ENCODE measurements at regions not wholly inside any gene's neighbourhood (a gene's known extent, or its start where the extent isn't known, plus 50 kb on each side); places are given as distances from the start of the nearest gene placed in this dataset.

DNA sequence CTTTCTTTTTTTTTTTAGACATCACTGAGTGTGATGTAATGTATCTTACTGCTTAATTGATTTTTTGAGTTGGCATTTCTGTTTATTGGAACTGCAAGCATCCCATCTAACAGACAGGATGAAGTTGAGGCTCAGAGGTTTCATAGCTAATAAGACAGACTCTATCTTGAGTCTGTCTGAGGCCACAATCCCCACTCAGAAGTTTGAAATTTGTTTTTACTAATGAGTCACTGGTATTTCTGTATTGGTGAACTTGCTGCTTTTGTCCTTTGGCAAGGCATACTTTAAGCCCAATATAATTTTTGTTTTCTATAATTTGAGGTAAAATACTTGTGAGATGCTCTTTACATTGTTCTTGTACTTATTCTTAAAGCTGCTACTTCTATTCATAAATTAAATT is 491.2 kb downstream of the PSAT1 start:
- DNase-seq (ENCODE audit: low read depth) = peak; percentile 75

DNA sequence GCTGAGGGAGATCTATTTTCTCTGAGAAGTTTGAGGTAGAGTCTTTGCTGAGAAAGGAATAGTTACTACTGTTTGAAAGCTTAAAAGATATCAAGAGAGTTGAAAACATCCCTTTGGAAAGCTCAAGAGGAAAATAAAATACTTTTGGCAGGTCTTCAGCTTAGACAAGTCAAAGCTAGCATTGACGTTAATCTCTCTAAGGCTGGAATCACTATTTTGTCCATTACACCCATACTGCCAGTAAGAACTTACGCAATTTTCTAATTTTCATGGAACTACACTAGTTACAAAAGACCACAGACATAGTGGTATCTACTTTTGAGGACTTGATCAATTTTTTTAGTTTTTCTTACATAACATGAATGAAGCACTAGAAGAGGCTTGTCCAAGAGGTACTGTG is 494.9 kb downstream of the PSAT1 start:
- DNase-seq (ENCODE audit: low read depth) = no peak

GRCh38 chr9:78792745-78793144 is 495.8 kb downstream of the PSAT1 start:
- DNase-seq (ENCODE audit: low read depth) = no peak

DNA sequence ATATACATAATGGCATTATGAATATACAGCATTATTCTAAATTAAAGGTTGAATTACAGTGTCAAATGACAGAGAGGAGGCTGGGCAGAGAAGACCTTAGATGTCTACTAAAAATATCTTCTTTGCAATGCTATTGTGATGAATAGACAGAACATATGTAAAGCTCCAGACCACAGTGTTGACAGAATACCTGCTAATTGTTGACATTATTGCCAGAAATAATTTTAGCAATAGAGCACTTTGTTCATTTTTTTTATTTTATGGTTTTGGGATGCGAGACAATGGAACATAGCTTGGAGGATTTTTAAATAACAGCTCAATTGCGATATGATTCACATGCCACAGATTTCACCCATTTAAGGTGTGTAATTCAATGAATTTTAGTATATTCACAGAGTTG is 508.8 kb downstream of the PSAT1 start:
- DNase-seq (ENCODE audit: low read depth) = no peak

DNA sequence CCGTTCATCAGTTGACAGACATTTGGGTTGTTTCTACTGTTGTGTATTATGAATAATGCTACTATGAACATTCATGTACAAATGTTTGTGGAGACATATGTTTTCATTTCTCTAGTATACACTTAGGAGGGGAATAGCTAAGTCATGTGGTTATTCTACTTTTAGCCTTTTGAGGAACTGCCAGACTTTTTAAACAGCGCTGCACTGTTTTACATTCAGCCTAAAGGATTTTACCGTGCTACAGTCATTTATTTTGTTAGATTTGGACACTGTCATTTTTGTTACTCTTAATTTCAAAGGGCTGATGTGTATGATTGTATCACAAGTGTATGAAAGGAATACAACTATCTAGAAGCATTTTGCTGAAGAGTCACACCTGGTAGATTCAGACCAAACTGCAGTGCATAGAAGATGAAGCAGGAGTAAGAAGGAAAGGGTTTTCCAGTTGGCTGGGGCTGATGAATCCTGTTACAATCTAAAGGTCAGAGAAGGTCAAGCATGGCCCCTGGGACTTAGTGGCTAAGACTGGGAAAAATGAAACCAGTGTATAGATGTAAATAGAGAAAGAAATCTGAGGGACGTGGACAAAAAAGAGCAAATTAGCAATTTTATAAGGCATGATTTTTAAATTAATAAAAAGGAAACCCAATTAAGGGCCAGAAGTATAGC is 509.7 kb downstream of the PSAT1 start:
- peak; percentile 74 for DNase-seq (ENCODE audit: low read depth)

DNA sequence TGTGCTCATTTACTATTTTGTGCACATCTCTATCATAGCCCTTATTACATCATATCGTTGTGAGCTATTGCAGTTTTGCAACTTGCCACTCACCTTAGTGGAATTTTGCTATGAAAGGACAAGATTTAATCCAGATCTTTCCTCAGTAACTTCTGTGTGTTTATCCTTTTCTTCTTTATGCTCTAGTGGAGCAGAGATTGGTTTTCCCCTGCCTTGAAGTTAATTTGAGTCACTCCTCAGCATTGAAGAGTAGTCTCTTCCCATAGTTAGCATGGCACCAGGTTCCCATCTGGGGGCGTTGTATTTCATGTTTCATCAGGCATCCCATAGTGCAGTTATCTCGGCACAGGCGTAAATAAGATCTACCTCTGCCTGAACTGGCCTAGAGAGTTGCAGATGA is 510.4 kb downstream of the PSAT1 start:
- peak; percentile 61 for DNase-seq (ENCODE audit: low read depth)

DNA sequence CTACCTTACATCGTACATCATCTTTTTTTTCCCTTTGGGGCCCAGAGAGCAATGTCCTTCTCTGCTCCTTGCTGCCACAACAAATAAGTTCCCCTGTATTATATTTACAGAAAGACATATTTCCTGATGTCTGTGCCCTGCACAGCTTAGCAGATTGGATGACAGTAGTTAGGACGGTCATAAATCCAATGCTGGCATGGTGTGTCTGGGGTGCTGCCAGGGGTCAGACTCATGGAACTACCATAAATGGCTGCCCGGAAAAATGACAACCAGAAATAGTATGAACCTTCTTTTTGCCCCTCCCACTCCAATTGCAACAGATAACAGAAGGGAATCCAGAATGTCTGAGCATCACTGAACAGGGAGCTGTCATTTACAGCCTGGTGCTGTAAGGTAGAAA is 511.1 kb downstream of the PSAT1 start:
- no peak for DNase-seq (ENCODE audit: low read depth)

DNA sequence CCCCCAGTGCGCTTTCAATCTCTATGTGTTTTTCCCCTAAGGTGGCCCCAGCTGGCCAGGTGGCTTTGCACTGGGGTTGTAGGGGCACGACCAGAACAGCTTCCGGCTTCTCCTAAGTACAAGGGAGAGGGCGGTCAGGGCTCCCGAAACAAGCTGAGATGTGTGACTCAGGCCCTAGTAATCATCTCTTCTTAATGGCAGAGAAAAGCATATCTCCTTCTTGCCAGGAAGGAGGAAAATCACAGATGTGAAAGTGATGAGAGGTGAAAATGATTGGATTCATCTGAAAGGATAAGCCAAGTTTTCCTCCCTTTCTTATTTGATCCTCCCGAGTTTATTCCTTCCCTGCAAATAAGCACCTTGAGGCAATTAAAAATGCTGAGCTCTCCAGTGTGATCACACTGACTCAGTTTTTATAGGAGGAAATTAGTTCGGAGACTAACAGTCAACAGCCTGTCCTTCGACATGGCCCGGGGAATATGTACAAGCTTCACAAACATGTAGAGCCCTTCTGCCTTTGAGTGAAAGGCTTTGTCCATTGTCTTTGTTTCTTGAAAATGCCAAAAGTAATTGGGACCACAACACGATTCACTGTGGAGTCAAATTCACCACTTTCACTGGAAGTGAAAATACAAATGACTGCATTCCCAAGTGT is 514.8 kb downstream of the PSAT1 start:
- peak; percentile 87 for DNase-seq (ENCODE audit: low read depth)

DNA sequence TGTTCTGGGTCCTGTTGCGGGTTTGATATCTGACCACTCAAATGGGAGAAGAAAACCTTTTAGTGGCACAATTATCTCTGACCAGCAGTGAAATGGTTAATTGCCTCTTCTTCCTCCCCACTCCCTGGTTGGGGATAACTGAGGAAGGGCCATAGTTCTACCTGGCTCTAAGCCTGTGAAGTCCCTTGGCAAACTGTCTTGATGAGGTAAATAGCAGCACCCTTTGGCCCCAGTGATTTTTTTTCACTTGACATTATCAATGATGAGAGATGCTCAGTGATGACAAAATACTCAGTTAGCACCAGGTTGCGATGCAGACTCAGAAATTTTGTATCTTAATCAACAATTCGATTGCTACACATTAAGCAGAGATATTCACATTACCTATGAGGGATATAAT is 515.7 kb downstream of the PSAT1 start:
- DNase-seq (ENCODE audit: low read depth) = no peak

- no peak for DNase-seq (ENCODE audit: low read depth)
These were observed 516.8 kb downstream of the PSAT1 start for GRCh38 chr9:78813602-78814180.

- DNase-seq (ENCODE audit: low read depth) = peak; percentile 73
These were observed 524.3 kb downstream of the PSAT1 start for GRCh38 chr9:78821126-78821822.

DNA sequence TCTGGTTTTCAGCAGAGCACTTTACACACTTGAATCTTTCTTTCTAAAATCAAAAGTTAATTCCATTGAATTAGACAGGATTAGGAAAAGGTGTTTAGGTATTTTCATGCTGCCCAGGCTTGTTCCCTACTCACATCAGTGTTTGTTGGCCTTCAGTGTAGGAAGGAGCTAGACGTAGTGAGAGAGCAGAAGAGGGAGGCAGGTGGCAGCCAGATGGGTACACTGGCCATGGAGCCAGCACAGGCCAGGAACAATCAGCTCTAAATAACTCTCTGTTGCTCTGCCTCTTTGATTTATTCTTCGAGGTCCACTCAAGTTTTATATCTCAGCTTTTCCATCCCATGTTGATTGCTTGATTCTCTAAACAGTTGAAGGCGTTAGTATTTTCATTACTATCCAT is 529.6 kb downstream of the PSAT1 start:
- DNase-seq (ENCODE audit: low read depth) = no peak

DNA sequence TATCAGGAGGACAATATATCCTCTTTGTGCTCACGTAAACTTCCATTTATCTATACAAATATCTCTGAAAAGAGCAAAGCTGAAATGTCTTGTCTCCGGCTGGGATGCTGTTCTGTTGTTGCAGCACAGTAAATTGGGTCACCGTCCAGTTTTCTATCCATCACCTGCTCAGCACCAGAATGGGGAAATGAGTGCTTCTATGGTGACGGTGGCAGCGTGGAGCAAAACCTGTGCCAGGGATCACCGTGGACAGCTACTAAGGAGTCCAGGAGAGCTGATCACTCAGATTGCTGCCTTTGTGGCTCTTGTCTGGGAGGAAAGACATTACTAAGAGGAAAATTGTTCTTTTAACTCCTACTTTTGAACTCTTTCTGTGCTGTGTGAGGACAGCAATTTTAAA is 531.6 kb downstream of the PSAT1 start:
- no peak for DNase-seq (ENCODE audit: low read depth)

- peak; percentile 36 for DNase-seq (ENCODE audit: low read depth)
These were observed 533.4 kb downstream of the PSAT1 start for GRCh38 chr9:78830301-78830700.

DNA sequence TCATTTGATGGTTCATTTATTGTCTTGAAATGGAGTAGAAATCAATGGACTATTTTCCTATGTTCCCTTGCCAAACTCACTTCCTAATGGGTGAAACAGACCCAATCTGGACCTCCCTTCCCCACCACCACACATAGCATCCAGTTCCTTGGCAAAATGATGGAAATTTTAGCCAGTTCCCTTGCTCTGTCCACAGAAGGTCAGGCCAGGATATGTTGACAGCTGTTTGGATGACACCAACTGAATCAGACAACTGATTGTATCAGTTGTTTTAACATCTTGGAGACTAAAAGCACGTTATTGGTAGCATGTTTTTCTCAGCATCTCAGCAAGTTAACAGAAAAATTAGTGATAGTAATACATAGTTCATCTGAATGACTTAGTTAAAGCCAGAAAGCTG is 534.8 kb downstream of the PSAT1 start:
- peak; percentile 48 for DNase-seq (ENCODE audit: low read depth)

DNA sequence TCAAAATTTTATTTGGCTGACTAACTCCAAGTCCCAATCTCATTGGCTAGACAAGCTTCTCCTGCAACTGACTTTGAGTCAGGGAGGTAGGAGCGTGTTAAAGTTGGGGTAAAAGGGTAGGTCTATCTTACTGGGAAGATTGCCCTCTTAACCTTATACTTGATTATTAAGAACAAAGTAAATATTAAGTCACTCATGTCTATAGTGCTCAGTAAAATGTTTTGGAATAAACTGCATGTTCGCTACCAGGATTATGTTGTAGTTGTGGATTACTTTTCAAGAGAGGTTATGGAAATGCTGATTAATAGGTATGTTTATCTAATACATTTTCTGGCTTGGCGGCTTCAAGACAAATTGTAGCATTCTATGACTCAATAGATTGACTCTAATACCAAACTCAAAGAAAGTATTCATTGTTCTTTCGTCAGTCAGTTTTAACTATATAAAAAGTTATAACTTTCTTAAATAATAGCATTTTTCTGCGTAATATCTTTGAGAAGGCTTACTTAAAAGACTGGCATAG is 539.1 kb downstream of the PSAT1 start:
- DNase-seq (ENCODE audit: low read depth) = no peak

GRCh38 chr9:78839252-78839651 is 542.3 kb downstream of the PSAT1 start:
- no peak for DNase-seq (ENCODE audit: low read depth)

- DNase-seq (ENCODE audit: low read depth) = no peak
These were observed 551.1 kb downstream of the PSAT1 start for GRCh38 chr9:78848061-78848460.

DNA sequence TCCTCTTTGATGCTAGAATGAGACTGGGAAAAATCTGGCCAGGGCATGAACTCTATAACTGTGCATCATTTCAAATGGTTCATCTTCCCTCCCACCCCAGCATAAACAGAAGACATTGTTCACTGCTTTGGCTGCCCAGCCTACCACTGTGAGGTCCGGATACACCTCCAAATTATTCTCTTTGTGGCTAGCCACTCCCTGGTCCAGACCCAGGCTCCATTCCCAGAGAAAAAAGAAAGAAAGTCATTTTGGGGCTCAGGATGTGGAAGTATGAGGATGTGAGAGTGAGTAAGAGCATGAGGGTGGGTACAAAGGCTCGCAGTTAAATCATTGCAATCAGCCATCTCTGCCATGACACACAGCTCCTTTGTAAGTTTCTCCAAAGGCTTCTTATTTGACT is 559.2 kb downstream of the PSAT1 start:
- peak; percentile 91 for DNase-seq (ENCODE audit: low read depth)

DNA sequence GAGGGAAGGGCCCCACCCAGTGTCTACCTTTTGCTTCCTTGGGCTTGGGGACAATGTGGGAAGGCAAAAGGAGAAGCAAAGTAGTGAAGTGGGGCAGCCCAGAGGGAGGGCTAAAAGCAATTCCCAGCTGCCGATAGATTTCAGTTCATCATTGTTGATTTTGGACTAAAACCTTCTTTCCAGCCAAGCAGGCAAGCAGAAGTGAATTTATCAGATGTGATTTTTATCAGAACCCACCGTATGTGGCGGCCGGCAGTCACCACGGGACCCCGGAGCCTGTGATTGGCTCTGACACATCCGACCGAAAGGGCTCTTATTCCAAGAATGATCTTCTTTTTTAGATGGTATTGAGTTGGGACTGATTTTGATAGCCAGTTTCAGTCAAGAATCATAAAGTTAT is 559.9 kb downstream of the PSAT1 start:
- DNase-seq (ENCODE audit: low read depth) = no peak

DNA sequence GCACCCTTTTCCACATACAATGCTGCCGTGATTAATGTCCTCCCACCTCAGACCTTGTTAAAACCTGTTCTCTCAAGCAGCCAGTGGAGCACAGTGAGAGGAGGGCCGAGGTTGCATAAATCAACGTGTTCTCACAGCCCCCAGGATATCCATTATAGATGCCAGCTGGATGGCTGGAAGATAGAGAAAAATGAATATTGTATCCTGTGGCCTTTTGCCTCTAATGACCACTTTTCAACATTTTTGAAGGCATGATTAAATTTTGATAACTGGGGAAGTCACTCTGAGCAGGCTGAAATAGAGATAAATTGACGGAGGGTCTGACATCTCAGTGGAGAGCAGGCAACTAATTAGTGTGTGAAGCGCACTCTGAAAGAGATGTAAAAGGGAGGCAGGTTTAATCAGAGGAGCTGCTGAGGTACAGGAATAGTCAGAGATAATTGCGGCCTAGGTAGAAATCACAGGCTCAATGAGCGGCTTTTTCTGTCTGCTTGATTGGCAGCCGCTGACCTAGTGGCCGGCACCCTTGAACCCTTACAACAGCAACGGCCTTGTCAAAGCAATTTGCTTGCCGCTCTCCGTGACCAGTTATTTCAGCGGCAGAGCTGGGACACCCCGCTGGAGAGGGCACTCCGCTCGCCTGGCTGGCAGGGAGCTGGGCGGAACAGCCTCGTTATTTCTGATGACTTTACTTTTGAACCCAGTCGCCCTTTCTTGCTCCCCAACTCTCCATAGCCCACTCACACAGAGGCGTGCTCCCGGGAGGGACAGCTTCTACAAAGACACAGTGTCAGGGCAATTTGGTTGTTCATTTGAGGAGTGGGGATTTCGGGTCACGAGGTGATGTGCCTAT is 560.7 kb downstream of the PSAT1 start:
- DNase-seq (ENCODE audit: low read depth) = no peak

GRCh38 chr9:78858266-78858665 is 561.3 kb downstream of the PSAT1 start:
- DNase-seq (ENCODE audit: low read depth) = peak; percentile 90

Data from M059J (cell line).